ENCODE measurements at regions not wholly inside any gene's neighbourhood (a gene's known extent, or its start where the extent isn't known, plus 50 kb on each side); places are given as distances from the start of the nearest gene placed in this dataset.
"Not testable (repeated sequence)": the region's sequence is repeated elsewhere in the genome, so short reads cannot be mapped to it uniquely, and the experiment has no call there.

DNA sequence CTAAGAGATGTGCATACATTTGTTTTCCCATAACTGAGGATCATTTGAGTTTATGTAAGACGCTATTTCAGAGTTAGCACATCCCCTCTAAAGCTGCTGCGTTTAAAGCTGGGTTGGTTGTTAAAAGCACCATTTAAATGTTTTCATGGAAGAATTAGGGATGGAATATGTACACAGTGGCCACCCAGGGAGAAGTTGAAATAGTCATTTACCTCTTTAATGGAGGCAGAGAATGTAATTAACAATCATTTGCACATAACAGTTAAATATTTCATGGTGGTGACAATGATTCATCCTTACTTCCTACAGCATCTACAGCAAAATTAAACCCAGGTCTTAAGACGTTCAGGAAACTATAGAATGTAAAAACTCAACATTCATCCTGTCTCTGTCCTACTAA lies 100.3 kb downstream of the KIF4B start:
- FAIRE-seq (no peak), DNase-seq (ENCODE audit: insufficient read length, low spot score) (no peak)

DNA sequence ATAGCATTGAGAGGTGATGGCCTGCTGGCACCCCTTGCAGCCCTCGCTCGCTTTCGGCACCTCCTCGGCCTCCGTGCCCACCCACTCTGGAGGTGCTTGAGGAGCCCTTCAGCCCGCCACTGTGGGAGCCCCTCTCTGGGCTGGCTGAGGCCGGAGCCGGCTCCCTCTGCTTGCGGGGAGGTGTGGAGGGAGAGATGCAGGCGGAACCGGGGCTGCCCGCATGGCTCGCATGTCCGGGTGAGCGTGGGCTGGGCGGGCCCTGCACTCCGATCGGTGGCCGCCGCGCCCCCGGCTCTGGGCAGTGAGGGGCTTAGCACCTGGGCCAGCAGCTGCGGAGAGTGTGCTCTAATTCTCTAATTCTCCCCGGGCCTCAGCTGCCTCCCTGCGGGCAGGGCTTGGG lies 101.1 kb downstream of the KIF4B start:
- DNase-seq (ENCODE audit: insufficient read length, low spot score) = no peak
- FAIRE-seq = no peak

- DNase-seq (ENCODE audit: insufficient read length, low spot score) (no peak), FAIRE-seq (no peak)
Observed at GRCh38 chr5:155116456-155117251, 103.1 kb downstream of the KIF4B start.

DNA sequence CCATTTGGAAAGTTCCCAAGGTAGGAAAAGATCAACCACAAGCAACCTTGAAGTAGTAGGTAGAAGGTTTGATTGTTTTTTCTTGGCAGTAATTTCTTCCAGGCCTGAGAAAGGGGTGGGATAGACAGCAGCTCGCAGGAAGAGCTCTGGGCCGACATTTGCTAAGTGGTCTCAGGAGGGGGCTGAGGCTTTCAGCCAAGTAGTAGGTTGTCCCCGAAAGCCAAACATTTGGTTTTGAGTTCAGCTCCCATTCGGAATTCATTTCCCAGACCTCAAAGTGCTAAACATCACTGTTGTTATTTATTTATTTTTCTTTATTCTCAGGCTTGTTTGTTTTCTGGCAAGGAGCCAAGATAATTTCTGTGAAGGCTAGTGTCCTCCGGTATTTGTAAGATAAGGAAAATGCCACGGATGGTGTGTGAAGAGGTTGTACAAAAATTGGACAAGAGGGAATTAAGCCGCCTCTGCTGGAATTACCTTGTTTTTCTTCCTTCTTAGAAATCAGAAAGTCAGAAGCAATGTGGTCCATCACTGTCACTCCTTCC lies 112.1 kb downstream of the KIF4B start:
- FAIRE-seq = no peak
- no peak for DNase-seq (ENCODE audit: insufficient read length, low spot score)

GRCh38 chr5:155126573-155126972 lies 113.0 kb downstream of the KIF4B start:
- FAIRE-seq = no peak
- no peak for DNase-seq (ENCODE audit: insufficient read length, low spot score)

DNA sequence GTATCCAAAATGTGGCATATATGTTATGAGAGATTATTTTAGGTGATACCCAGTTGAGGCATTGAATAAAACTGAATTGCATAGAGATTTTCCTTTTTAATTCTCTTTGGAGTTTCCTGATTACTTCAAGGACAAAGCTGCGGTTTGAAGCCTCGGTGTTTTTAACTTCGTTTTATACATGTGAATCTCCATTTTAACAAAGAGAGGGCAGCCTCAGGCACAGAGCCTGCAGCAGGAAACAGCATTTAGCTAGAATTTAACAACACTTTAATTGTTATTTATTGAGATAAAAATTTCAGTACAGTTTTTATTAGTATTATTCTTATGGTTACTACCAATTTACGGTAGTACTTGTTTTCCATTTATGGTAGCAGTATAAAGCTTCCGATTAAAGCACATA lies 114.0 kb downstream of the KIF4B start:
- no peak for DNase-seq (ENCODE audit: insufficient read length, low spot score)
- no peak for FAIRE-seq

GRCh38 chr5:155128786-155129512 lies 115.4 kb downstream of the KIF4B start:
- FAIRE-seq (no peak), DNase-seq (ENCODE audit: insufficient read length, low spot score) (no peak)

DNA sequence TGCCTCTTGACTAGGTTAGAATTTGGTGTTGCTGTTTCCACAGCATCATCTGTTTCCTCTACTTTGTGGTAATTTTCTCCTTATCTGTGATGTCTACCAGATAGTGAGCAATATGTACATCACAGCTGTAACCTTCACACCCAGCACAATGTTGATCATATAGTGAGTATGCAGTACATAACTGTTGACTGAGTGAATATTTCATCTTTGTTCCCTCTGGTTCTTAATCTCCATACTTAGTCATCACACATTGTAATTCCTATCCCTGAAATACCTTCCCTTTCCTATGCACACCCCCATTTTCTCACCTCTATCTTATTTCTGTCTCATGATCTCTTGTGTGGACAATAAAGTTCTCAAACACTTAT lies 115.9 kb downstream of the KIF4B start:
- DNase-seq (ENCODE audit: insufficient read length, low spot score) = no peak

GRCh38 chr5:155134130-155134529 lies 120.6 kb downstream of the KIF4B start:
- FAIRE-seq (no peak), DNase-seq (ENCODE audit: insufficient read length, low spot score) (no peak)

More for the DNA sequence above, 115.9 kb downstream of the KIF4B start:
- no peak for FAIRE-seq

GRCh38 chr5:155136216-155136850 lies 122.8 kb downstream of the KIF4B start:
- FAIRE-seq = no peak

DNA sequence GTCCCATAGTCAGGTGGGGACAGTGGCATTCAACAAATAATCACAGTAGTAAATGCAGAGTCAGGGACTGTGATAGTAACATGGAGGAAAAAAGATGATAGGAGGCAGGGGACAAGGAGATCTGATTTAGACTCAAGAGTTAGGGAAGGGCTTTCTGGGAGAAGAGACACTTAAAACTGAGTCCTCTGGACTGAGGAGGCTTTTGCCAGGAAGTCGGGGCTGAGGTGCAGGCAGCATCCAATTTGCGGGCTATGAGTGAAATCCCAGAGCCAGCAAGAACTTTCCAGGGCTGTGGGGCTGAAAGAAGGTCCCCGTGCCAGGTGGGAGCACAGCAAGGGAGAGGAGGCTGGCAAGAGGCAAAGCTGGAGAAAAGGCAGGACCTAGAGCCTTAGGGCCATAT lies 124.1 kb downstream of the KIF4B start:
- DNase-seq (ENCODE audit: insufficient read length, low spot score) (no peak), FAIRE-seq (no peak)

More at GRCh38 chr5:155136216-155136850, 122.8 kb downstream of the KIF4B start:
- DNase-seq (ENCODE audit: insufficient read length, low spot score) = no peak

GRCh38 chr5:155140646-155141045 lies 127.1 kb downstream of the KIF4B start:
- no peak for DNase-seq (ENCODE audit: insufficient read length, low spot score)
- FAIRE-seq = no peak

- FAIRE-seq = no peak
- no peak for DNase-seq (ENCODE audit: insufficient read length, low spot score)
Observed at GRCh38 chr5:155144956-155145355, 131.4 kb downstream of the KIF4B start.

GRCh38 chr5:155147222-155147621 lies 133.7 kb downstream of the KIF4B start:
- FAIRE-seq = no peak
- no peak for DNase-seq (ENCODE audit: insufficient read length, low spot score)

- DNase-seq (ENCODE audit: insufficient read length, low spot score) (no peak), FAIRE-seq (no peak)
Observed at GRCh38 chr5:155148694-155149093, 135.1 kb downstream of the KIF4B start.

DNA sequence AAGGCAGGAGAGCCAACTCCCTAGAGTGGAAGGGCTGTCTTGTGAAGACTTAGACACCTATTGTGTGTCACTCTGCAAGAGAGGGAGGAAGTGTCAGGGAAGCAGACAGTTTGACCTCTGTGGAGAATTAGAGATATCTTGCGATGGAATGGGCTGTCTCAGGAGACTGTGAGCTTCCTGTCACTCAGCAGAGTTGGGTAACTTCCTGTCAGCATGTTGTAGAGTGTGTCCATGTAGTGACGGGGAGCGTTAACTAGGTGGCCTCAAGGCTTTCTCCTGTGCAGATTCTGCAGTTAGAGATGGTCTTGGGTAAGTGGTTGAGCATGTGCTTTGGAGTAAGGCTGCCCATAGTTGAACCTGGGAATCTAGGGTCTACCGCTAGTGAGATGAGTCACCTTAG lies 136.5 kb downstream of the KIF4B start:
- DNase-seq (ENCODE audit: insufficient read length, low spot score) = no peak
- FAIRE-seq = no peak

- DNase-seq (ENCODE audit: insufficient read length, low spot score) (no peak), FAIRE-seq (no peak)
Observed at GRCh38 chr5:155154973-155155372, 141.4 kb downstream of the KIF4B start.

DNA sequence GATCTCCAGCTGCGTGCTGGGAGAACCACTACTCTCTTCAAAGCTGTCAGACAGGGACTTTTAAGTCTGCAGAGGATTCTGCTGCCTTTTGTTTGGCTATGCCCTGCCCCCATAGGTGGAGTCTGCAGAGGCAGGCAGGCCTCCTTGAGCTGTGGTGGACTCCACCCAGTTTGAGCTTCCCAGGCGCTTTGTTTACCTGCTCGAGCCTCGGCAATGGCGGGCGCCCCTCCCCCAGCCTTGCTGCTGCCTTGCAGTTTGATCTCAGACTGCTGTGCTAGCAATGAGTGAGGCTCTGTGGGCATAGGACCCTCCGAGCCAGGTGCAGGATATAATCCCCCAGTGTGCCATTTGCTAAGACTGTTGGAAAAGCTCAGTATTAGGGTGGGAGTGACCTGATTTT lies 149.5 kb downstream of the KIF4B start:
- DNase-seq (ENCODE audit: insufficient read length, low spot score); FAIRE-seq: not testable (repeated sequence)

DNA sequence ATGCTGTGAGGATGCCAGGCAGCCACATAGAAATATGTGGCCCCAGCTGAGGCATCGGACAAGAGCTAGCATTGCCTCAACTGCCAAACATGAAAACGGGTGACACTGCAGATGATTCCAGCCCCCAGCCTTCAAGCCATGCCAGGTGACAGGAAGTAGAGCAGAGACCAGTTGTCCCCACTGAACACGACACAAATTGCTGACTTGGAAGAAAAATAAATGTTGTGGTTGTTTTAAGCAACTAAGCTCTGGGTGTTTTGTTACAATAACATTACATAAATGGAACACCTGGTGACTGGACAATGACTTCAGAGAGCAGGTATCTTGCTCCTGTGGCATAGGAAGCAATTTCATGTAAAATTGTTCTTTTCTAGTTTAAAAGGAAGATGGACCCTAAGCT lies 154.2 kb downstream of the KIF4B start:
- FAIRE-seq (no peak), DNase-seq (ENCODE audit: insufficient read length, low spot score) (no peak)

DNA sequence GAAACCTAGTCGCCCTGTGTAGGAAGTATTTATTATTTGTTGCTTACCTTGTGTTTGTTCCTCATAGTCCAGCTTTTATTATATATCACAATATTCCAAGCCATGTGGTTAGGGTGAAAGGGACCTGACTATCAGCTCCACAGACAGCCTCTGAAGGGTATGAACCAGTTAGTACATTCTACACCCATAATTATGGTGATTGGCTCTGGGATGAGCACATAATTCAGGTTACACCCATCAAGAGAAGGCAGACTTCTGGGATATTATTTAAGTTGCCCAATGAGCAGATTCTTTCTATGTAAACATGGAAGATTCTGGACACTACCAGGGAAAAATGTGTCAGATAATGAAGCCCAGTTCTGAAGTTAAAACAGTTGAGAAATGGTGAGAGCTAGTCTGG lies 168.0 kb downstream of the KIF4B start:
- FAIRE-seq (no peak), DNase-seq (ENCODE audit: insufficient read length, low spot score) (no peak)

GRCh38 chr5:155189476-155189875 lies 175.9 kb downstream of the KIF4B start:
- DNase-seq (ENCODE audit: insufficient read length, low spot score) = no peak
- no peak for FAIRE-seq

Measured in HTR-8/SVneo (cell line).